Stomach (tissue), 4 donors: ENCODE measurements at regions not wholly inside any gene's neighbourhood (a gene's known extent, or its start where the extent isn't known, plus 50 kb on each side); places are given as distances from the start of the nearest gene placed in this dataset.

Source experiments
- CTCF ChIP-seq, 7 experiments: fragments of 450-650 bp in 4 of 7; fragments of 200-600 bp in 3 of 7; sonication (generic) in 3 of 7; IDR thresholded peaks; one replicate each; pipeline ENCODE4 v1.5.1; 2016 to 2019; ENCODE audit warnings: antibody characterized with exemption in 7 of 7, control low read depth in 2 of 7, mild to moderate bottlenecking in 1 of 7
- EP300 ChIP-seq: sonication (generic); formaldehyde crosslinking; IDR thresholded peaks from one replicate; pipeline ENCODE4 v1.6.1; 2017; ENCODE audit warnings: antibody characterized with exemption
- POLR2A ChIP-seq, 4 donors: fragments of 450-650 bp; IDR thresholded peaks; one replicate each; pipeline ENCODE4 v1.6.1; 2016; ENCODE audit warnings: antibody characterized with exemption in 4 of 4, control low read depth in 2 of 4, mild to moderate bottlenecking in 1 of 4, moderate library complexity in 1 of 4

DNA sequence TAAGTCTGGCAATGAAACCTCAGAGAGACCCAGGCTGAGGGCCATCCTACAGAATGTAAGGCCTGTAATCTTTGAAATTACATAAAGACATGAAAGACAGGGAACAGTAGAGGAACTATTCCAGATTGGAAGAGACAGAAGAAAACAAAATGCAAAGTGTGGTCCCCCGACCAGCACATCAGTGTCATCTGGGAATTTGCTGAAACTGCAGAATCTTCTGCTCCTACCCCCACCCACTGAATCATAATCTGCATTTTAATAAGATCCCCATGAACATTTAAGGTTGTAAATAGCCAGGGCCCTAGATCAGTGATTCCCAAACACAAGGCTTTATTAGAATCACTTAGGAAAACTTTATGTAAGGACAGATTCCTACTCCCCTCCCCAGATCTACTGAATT lies 154.4 kb downstream of the NOC3L start:
- TF ChIP-seq CTCF (IDR thresholded peaks at IDR 0.05) (no peak), EP300 (no peak), POLR2A (IDR thresholded peaks at IDR 0.05) (no peak)
